ENCODE measurements at regions not wholly inside any gene's neighbourhood (a gene's known extent, or its start where the extent isn't known, plus 50 kb on each side); places are given as distances from the start of the nearest gene placed in this dataset.

DNA sequence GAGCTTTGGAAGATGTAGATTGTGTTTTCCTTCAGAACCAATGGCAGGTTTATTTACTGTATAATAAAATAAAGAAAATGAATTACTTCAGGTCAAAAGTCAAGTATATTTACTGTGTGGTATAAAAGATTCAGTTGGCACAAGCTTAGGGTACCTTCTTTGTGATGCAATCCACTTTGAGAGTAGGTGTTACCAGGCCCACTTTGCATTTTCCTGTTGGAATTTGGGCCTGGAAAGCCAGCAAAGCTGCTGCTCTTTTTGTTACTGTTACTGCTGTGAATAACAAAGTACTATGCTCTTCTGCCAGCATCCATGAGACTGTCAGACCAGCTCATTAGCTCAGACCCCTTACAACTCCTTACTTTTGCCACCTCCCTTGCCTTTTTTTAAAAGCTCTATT is 649.0 kb upstream of the SEL1L start:
- POLR2A ChIA-PET: no interaction called here
- Histone ChIP-seq H2AFZ (ENCODE audit: low read length) (no peak overlapping the region), H3K4me3 (ENCODE audit: low read depth, low read length, poor library complexity, severe bottlenecking) (no peak overlapping the region), H3K9me3 (ENCODE audit: low read length) (no peaks in the 10 kb centered on the region; the same call in 1 of the 2 replicates), H3K27ac (ENCODE audit: low read depth, low read length, poor library complexity, severe bottlenecking) (no peak overlapping the region), H3K9me2 (ENCODE audit: insufficient read depth, low read length) (no peaks in the 10 kb centered on the region), H3K4me1 (ENCODE audit: insufficient read depth, low read length, poor library complexity, severe bottlenecking) (no peaks in the 10 kb centered on the region), H3K4me2 (ENCODE audit: low read length) (no peak overlapping the region), H4K20me1 (ENCODE audit: insufficient read depth, low read length) (no peaks in the 10 kb centered on the region), H3K79me2 (ENCODE audit: insufficient read depth, low read depth, low read length) (no peaks in the 10 kb centered on the region), H3K36me3 (ENCODE audit: insufficient read depth, low read length) (no peaks in the 10 kb centered on the region)
- intact Hi-C loops (cut with micrococcal nuclease; ENCODE audit: unreplicated experiment): no loop called here
- TF ChIP-seq EZH2phosphoT487 (IDR thresholded peaks at IDR 0.05; ENCODE audit: borderline replicate concordance, low read depth, low read length): no peak
- CTCF ChIA-PET (ENCODE audit: unreplicated experiment): no interaction called here
- no TSS peak for BruUV-seq (replicated peaks)
- DNase-seq (ENCODE audit: low spot score): no peak

DNA sequence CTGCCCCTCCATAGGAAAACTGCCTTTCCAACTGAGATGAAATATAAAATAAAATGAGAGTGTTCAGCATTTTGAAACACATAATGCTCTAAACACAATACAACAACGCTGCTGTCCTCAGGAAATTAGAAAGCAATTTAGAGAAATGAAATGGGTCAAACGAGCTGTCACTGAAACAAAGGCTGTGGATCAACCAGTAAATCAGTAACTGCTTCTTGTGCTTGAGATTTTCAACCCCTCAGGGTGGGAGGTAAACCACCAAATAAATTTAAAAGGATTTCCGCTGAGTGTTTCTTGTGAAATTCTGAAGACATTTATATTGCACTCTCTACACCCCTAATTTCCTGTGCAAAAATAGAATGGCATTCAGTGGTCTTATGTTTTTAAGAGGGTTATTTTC is 657.1 kb upstream of the SEL1L start:
- DNase-seq (ENCODE audit: low spot score): no peak
- intact Hi-C loops (cut with micrococcal nuclease; ENCODE audit: unreplicated experiment): no loop called here
- no peak overlapping the region for H2AFZ ChIP-seq (ENCODE audit: low read length)
- BruUV-seq (replicated peaks): no TSS peak
- no peaks in the 10 kb centered on the region for H3K36me3 ChIP-seq (ENCODE audit: insufficient read depth, low read length)
- no peak overlapping the region for H3K27ac ChIP-seq (ENCODE audit: low read depth, low read length, poor library complexity, severe bottlenecking)
- H3K9me2 ChIP-seq (ENCODE audit: insufficient read depth, low read length): no peaks in the 10 kb centered on the region
- TF ChIP-seq EZH2phosphoT487 (IDR thresholded peaks at IDR 0.05; ENCODE audit: borderline replicate concordance, low read depth, low read length) (no peak), CTCF (conservative IDR thresholded peaks at IDR 0.05; ENCODE audit: low read length) (no peak)
- H3K9me3 ChIP-seq (ENCODE audit: low read length): no peaks in the 10 kb centered on the region
- H4K20me1 ChIP-seq (ENCODE audit: insufficient read depth, low read length): no peaks in the 10 kb centered on the region
- H3K4me3 ChIP-seq (ENCODE audit: low read depth, low read length, poor library complexity, severe bottlenecking): no peak overlapping the region
- no peak overlapping the region for H3K4me2 ChIP-seq (ENCODE audit: low read length)
- no peaks in the 10 kb centered on the region for H3K4me1 ChIP-seq (ENCODE audit: insufficient read depth, low read length, poor library complexity, severe bottlenecking)
- ChIA-PET CTCF (ENCODE audit: unreplicated experiment) (no interaction called here), POLR2A (no interaction called here)
- no peaks in the 10 kb centered on the region for H3K79me2 ChIP-seq (ENCODE audit: insufficient read depth, low read depth, low read length)

GRCh38 chr14:82192387-82192786 is 658.7 kb upstream of the SEL1L start:
- Histone ChIP-seq H2AFZ (ENCODE audit: low read length) (no peak overlapping the region), H3K79me2 (ENCODE audit: insufficient read depth, low read depth, low read length) (no peaks in the 10 kb centered on the region), H3K27ac (ENCODE audit: low read depth, low read length, poor library complexity, severe bottlenecking) (no peak overlapping the region), H4K20me1 (ENCODE audit: insufficient read depth, low read length) (no peaks in the 10 kb centered on the region), H3K36me3 (ENCODE audit: insufficient read depth, low read length) (no peaks in the 10 kb centered on the region), H3K9me2 (ENCODE audit: insufficient read depth, low read length) (no peaks in the 10 kb centered on the region), H3K9me3 (ENCODE audit: low read length) (no peaks in the 10 kb centered on the region), H3K4me1 (ENCODE audit: insufficient read depth, low read length, poor library complexity, severe bottlenecking) (no peaks in the 10 kb centered on the region), H3K4me3 (ENCODE audit: low read depth, low read length, poor library complexity, severe bottlenecking) (no peak overlapping the region), H3K4me2 (ENCODE audit: low read length) (no peak overlapping the region)
- intact Hi-C loops (cut with micrococcal nuclease; ENCODE audit: unreplicated experiment): no loop called here
- CTCF ChIA-PET (ENCODE audit: unreplicated experiment): no interaction called here
- TF ChIP-seq EZH2phosphoT487 (IDR thresholded peaks at IDR 0.05; ENCODE audit: borderline replicate concordance, low read depth, low read length): no peak
- no peak for TF ChIP-seq CTCF (conservative IDR thresholded peaks at IDR 0.05; ENCODE audit: low read length)
- DNase-seq (ENCODE audit: low spot score): no peak
- BruUV-seq (replicated peaks): no TSS peak
- POLR2A ChIA-PET: interaction anchor here (0.6 kb wide), 3 partner anchors 383 to 749 kb away, joined by 3 read pairs; no protein-coding TSS in a partner anchor

Measured in OCI-LY7 (cell line).